IMR-90 (cell line): ENCODE measurements at regions not wholly inside any gene's neighbourhood (a gene's known extent, or its start where the extent isn't known, plus 50 kb on each side); places are given as distances from the start of the nearest gene placed in this dataset.

Experiments used
- ATAC-seq: fragments of 200-7000 bp; cut with Tn5 transposase; 2 replicates; pipeline ENCODE4 v1.9.1; 2020; ENCODE audit warnings: low read depth, mild to moderate bottlenecking, moderate library complexity
- BruUV-seq: library from RNA; stranded (reverse); fragments of 400-500 nt; replicated peaks from 2 replicates; lab custom pipeline; 2021; lab: Mats Ljungman, UMichigan
- CTCF ChIA-PET: fragments of 300-600 bp; formaldehyde crosslinking; extraction: SDS; loops from one replicate; lab custom pipeline; 2021; ENCODE audit warnings: antibody characterized with exemption; lab: Yijun Ruan, JAX
- POLR2A ChIA-PET: fragments of 300-600 bp; sonication (Branson Sonifier 250); formaldehyde crosslinking; loops from one replicate; lab custom pipeline; 2022; ENCODE audit warnings: antibody characterized with exemption; ENCODE audit not compliant: unreplicated experiment; lab: Charles Lee
- DNase-seq: peaks from one replicate; pipeline ENCODE4 v3.0.0; 2013
- H2AFZ ChIP-seq: replicated peaks from 2 replicates; pipeline ENCODE3; 2013; ENCODE audit warnings: low read length, mild to moderate bottlenecking; ENCODE audit not compliant: poor library complexity
- H2AK5ac ChIP-seq: 2 replicates; pipeline ENCODE4 v1.6.1; 2013; ENCODE audit warnings: low read depth, low read length, inconsistent platforms
- H2AK9ac ChIP-seq: replicated peaks from 2 replicates; pipeline ENCODE3; 2013; ENCODE audit warnings: mild to moderate bottlenecking, low read depth, low read length, moderate library complexity; ENCODE audit not compliant: poor library complexity
- H2BK120ac ChIP-seq: 2 replicates; pipeline ENCODE4 v1.6.1; 2013; ENCODE audit warnings: low read depth, low read length, inconsistent platforms
- H2BK15ac ChIP-seq: 3 replicates; pipeline ENCODE4 v1.6.1; 2013; ENCODE audit warnings: low read depth, low read length, inconsistent platforms
- H2BK20ac ChIP-seq: 2 replicates; pipeline ENCODE4 v1.6.1; 2013; ENCODE audit warnings: low read depth, mild to moderate bottlenecking, inconsistent platforms, low read length, moderate library complexity
- H2BK5ac ChIP-seq: 2 replicates; pipeline ENCODE4 v1.6.1; 2013; ENCODE audit warnings: mild to moderate bottlenecking, low read depth, low read length, inconsistent platforms; ENCODE audit not compliant: poor library complexity, severe bottlenecking
- H3K14ac ChIP-seq: replicated peaks from 2 replicates; pipeline ENCODE4 v1.6.1; 2013; ENCODE audit warnings: low read depth, low read length, inconsistent platforms
- H3K18ac ChIP-seq: 2 replicates; pipeline ENCODE4 v1.6.1; 2013; ENCODE audit warnings: low read depth, low read length, control low read depth
- H3K23ac ChIP-seq: 2 replicates; pipeline ENCODE4 v1.6.1; 2013; ENCODE audit warnings: low read depth, low read length, inconsistent platforms
- H3K27ac ChIP-seq: 2 replicates; pipeline ENCODE4 v1.5.1; 2013; ENCODE audit warnings: mild to moderate bottlenecking, control low read depth, low read length; ENCODE audit not compliant: insufficient read depth
- H3K27me3 ChIP-seq: 2 replicates; pipeline ENCODE4 v1.6.1; 2013; ENCODE audit warnings: low read length; ENCODE audit not compliant: control insufficient read depth, insufficient read depth
- H3K36me3 ChIP-seq: 2 replicates; pipeline ENCODE4 v1.6.1; 2013; ENCODE audit warnings: low read length, mixed read lengths; ENCODE audit not compliant: control insufficient read depth, insufficient read depth
- H3K4ac ChIP-seq: 2 replicates; pipeline ENCODE4 v1.6.1; 2013; ENCODE audit warnings: low read depth, low read length, inconsistent platforms
- H3K4me1 ChIP-seq: 2 replicates; pipeline ENCODE4 v1.6.1; 2013; ENCODE audit warnings: low read length, mixed read lengths; ENCODE audit not compliant: control insufficient read depth, insufficient read depth
- H3K4me2 ChIP-seq: 2 replicates; pipeline ENCODE4 v1.6.1; 2013; ENCODE audit warnings: low read depth, mild to moderate bottlenecking, control low read depth, low read length, moderate library complexity
- H3K4me3 ChIP-seq: 2 replicates; pipeline ENCODE4 v1.5.1; 2013; ENCODE audit warnings: low read depth, mild to moderate bottlenecking, control low read depth, low read length, moderate library complexity; ENCODE audit not compliant: insufficient read depth
- H3K56ac ChIP-seq: 2 replicates; pipeline ENCODE4 v1.6.1; 2013; ENCODE audit warnings: low read length, inconsistent platforms; ENCODE audit not compliant: insufficient read depth; ENCODE audit errors: extremely low read depth
- H3K79me1 ChIP-seq, 2 experiments: 2 replicates each; pipeline ENCODE4 v1.6.1; 2013; ENCODE audit warnings: low read length in 2 of 2, inconsistent platforms in 1 of 2, low read depth in 1 of 2
- H3K9ac ChIP-seq: 2 replicates; pipeline ENCODE4 v1.6.1; 2013; ENCODE audit warnings: low read depth, low read length, control low read depth
- H3K9me1 ChIP-seq: 2 replicates; pipeline ENCODE4 v1.6.1; 2013; ENCODE audit warnings: low read length, inconsistent platforms; ENCODE audit not compliant: insufficient read depth
- H3K9me3 ChIP-seq: 2 replicates; pipeline ENCODE4 v1.6.1; 2013; ENCODE audit warnings: low read length; ENCODE audit not compliant: control insufficient read depth, insufficient read depth
- H4K20me1 ChIP-seq: 2 replicates; pipeline ENCODE4 v1.6.1; 2013; ENCODE audit warnings: low read length, inconsistent platforms; ENCODE audit not compliant: insufficient read depth
- H4K5ac ChIP-seq: 2 replicates; pipeline ENCODE4 v1.6.1; 2013; ENCODE audit warnings: mild to moderate bottlenecking, low read depth, low read length, control low read depth
- H4K8ac ChIP-seq, 2 experiments: 2 replicates each; pipeline ENCODE4 v1.6.1; 2013; ENCODE audit warnings: low read depth in 2 of 2, low read length in 2 of 2, control low read depth in 1 of 2, inconsistent platforms in 1 of 2
- H4K91ac ChIP-seq: 2 replicates; pipeline ENCODE4 v1.6.1; 2013; ENCODE audit warnings: low read depth, low read length, inconsistent platforms; ENCODE audit not compliant: insufficient read depth
- CEBPB ChIP-seq: IDR thresholded peaks from 2 replicates; pipeline ENCODE4 v1.6.1; 2012; ENCODE audit warnings: low read depth, low read length, improper control_type of control experiment
- WGBS, 2 experiments: methylation state at CpG; one replicate each; pipeline versions ENCODE4 v1.1.5 to v1.1.7; 2013; ENCODE audit warnings: missing lambda C conversion rate in 2 of 2; ENCODE audit not compliant: insufficient read length in 1 of 2; ENCODE audit errors: extremely low coverage in 2 of 2; 5-methylcytosine and 5-hydroxymethylcytosine counted together
- dilution Hi-C: fragments of 300-500 bp; cut with HindIII; formaldehyde crosslinking; loops from one replicate; pipeline ENCODE4 v1.14.3; 2018; ENCODE audit warnings: low sequenced_read_pairs; ENCODE audit not compliant: unreplicated experiment
- in situ Hi-C: fragments of 300-500 bp; cut with MboI; formaldehyde crosslinking; loops from 3 replicates; pipeline ENCODE4 v1.14.3; 2019; ENCODE audit warnings: low sequenced_read_pairs, inconsistent platforms, mixed read lengths
- intact Hi-C: fragments of 100-400 bp; cut with micrococcal nuclease; formaldehyde crosslinking; loops from 2 replicates; pipeline ENCODE4 v1.10.0; 2022

DNA sequence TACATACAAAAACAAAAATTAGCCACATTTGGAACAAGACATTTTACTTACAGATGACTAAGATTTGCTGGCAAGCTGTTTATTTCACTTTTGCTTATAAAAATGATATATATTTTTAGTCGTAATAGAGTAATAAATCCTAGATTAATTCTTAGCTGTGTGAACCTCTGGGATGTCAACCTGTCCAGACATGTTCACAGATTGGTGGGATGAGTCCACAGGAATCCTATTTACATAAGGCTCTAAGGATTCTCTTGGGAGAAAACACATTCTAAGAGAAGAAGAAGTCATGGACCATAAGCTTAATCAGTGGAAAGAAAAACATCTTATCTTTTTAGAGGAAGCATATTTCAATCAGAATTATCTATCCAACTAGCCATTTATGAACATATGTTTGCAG lies 797.4 kb downstream of the C12orf50 start:
- in situ Hi-C loops, result no loop called here
- Histone ChIP-seq H3K4me3 (no peak overlapping the region), H3K27ac (no peak overlapping the region), H3K18ac (no peak overlapping the region), H3K4ac (no peak overlapping the region), H4K91ac (no peak overlapping the region), H4K8ac (no peak overlapping the region), H3K4me1 (no peaks in the 10 kb centered on the region), H2BK5ac (no peak overlapping the region), H3K23ac (no peak overlapping the region), H3K56ac (no peak overlapping the region), H2AFZ (no peak overlapping the region), H3K9me3 (no peaks in the 10 kb centered on the region), H3K14ac (no peak overlapping the region), H3K36me3 (no peaks in the 10 kb centered on the region), H3K9ac (no peak overlapping the region), H3K27me3 (no peaks in the 10 kb centered on the region), H2BK120ac (no peak overlapping the region), H2BK15ac (no peak overlapping the region), H3K9me1 (no peaks in the 10 kb centered on the region), H3K79me1 (no peaks in the 10 kb centered on the region), H4K5ac (no peak overlapping the region), H3K4me2 (no peak overlapping the region), H2AK9ac (no peak overlapping the region), H2AK5ac (no peak overlapping the region), H4K20me1 (no peaks in the 10 kb centered on the region), H2BK20ac (no peak overlapping the region)
- CTCF ChIA-PET, result no interaction called here
- ATAC-seq, result no peak
- intact Hi-C loops, result no loop called here
- WGBS, 2 experiments, result no CpG with 5 or more reads among the region's 1 CpG
- TF ChIP-seq CEBPB, result no peak
- DNase-seq, result peak; percentile 4
- POLR2A ChIA-PET, result interaction anchor here (0.5 kb wide), 1 partner anchor 410 kb away, joined by 3 read pairs; no protein-coding TSS in a partner anchor
- BruUV-seq, result no TSS peak
- dilution Hi-C loops, result no loop called here
